ENCODE measurements at regions not wholly inside any gene's neighbourhood (a gene's known extent, or its start where the extent isn't known, plus 50 kb on each side); places are given as distances from the start of the nearest gene placed in this dataset.

GRCh38 chr3:5542472-5542871 is 355.0 kb downstream of the EDEM1 start:
- DNase-seq (ENCODE audit: low read depth, low spot score) (no peak), FAIRE-seq (no peak)
- no peaks in the 10 kb centered on the region for H3K27me3 ChIP-seq (ENCODE audit: control insufficient read depth in 2 of 2, insufficient read depth in 2 of 2, low read length in 2 of 2)
- H3K27ac ChIP-seq (ENCODE audit: insufficient read depth, low read depth, low read length): no peak overlapping the region
- ChIA-PET CTCF (no interaction called here), POLR2A (no interaction called here)
- H3K9ac ChIP-seq (replicated peaks; ENCODE audit: extremely low read depth, insufficient read depth, low read length): no peak overlapping the region
- H3K9me1 ChIP-seq (replicated peaks; ENCODE audit: control insufficient read depth, extremely low read depth, insufficient read depth, low read length): no peaks in the 10 kb centered on the region
- H3K9me3 ChIP-seq (replicated peaks; ENCODE audit: control insufficient read depth, insufficient read depth, low read length): peaks cover 3% of the 10 kb centered on the region
- H3K79me2 ChIP-seq (ENCODE audit: control insufficient read depth, insufficient read depth, low read length): no peaks in the 10 kb centered on the region
- H3K4me2 ChIP-seq (ENCODE audit: insufficient read depth, low read length): no peak overlapping the region
- H3K4me1 ChIP-seq (ENCODE audit: control insufficient read depth, extremely low read depth, insufficient read depth, low read length): no peaks in the 10 kb centered on the region
- no peak for TF ChIP-seq JUN (IDR thresholded peaks at IDR 0.05; ENCODE audit: borderline replicate concordance, insufficient read depth, insufficient read length, low read depth)
- H4K20me1 ChIP-seq (replicated peaks; ENCODE audit: control insufficient read depth, extremely low read depth, insufficient read depth, low read length): no peaks in the 10 kb centered on the region
- no TSS peak for BruUV-seq (replicated peaks)
- dilution Hi-C loops (cut with MboI; ENCODE audit: extremely low pct_ligation_motif_present, low sequenced_read_pairs): no loop called here
- no peaks in the 10 kb centered on the region for H3K36me3 ChIP-seq (ENCODE audit: control insufficient read depth in 2 of 2, extremely low read depth in 1 of 2, insufficient read depth in 2 of 2, low read length in 2 of 2)
- H3K4me3 ChIP-seq (replicated peaks in 1 of 3; ENCODE audit: insufficient read depth in 1 of 3, low read depth in 1 of 3, low read length in 3 of 3): no peak overlapping the region
- no peak overlapping the region for H2AFZ ChIP-seq (ENCODE audit: low read depth, low read length)
- intact Hi-C loops (cut with micrococcal nuclease): no loop called here

- FAIRE-seq: no peak
- POLR2A ChIA-PET: no interaction called here
Observed at GRCh38 chr3:5543047-5543446, 355.5 kb downstream of the EDEM1 start.

More at GRCh38 chr3:5543047-5543446, 355.5 kb downstream of the EDEM1 start:
- Histone ChIP-seq H3K4me1 (ENCODE audit: control insufficient read depth, extremely low read depth, insufficient read depth, low read length) (no peaks in the 10 kb centered on the region), H3K4me2 (ENCODE audit: insufficient read depth, low read length) (no peak overlapping the region), H3K27me3 (ENCODE audit: control insufficient read depth in 2 of 2, insufficient read depth in 2 of 2, low read length in 2 of 2) (no peaks in the 10 kb centered on the region), H4K20me1 (replicated peaks; ENCODE audit: control insufficient read depth, extremely low read depth, insufficient read depth, low read length) (no peaks in the 10 kb centered on the region), H3K9me3 (replicated peaks; ENCODE audit: control insufficient read depth, insufficient read depth, low read length) (peaks cover 3% of the 10 kb centered on the region), H3K36me3 (ENCODE audit: control insufficient read depth in 2 of 2, extremely low read depth in 1 of 2, insufficient read depth in 2 of 2, low read length in 2 of 2) (no peaks in the 10 kb centered on the region), H2AFZ (ENCODE audit: low read depth, low read length) (no peak overlapping the region), H3K9ac (replicated peaks; ENCODE audit: extremely low read depth, insufficient read depth, low read length) (no peak overlapping the region), H3K4me3 (replicated peaks in 1 of 3; ENCODE audit: insufficient read depth in 1 of 3, low read depth in 1 of 3, low read length in 3 of 3) (no peak overlapping the region), H3K27ac (ENCODE audit: insufficient read depth, low read depth, low read length) (no peak overlapping the region), H3K79me2 (ENCODE audit: control insufficient read depth, insufficient read depth, low read length) (no peaks in the 10 kb centered on the region), H3K9me1 (replicated peaks; ENCODE audit: control insufficient read depth, extremely low read depth, insufficient read depth, low read length) (no peaks in the 10 kb centered on the region)
- intact Hi-C loops (cut with micrococcal nuclease) (no loop called here), dilution Hi-C loops (cut with MboI; ENCODE audit: extremely low pct_ligation_motif_present, low sequenced_read_pairs) (no loop called here)
- BruUV-seq (replicated peaks): no TSS peak
- DNase-seq (ENCODE audit: low read depth, low spot score): no peak
- TF ChIP-seq MAX (IDR thresholded peaks at IDR 0.05; ENCODE audit: insufficient read depth, insufficient read length) (no peak), JUN (IDR thresholded peaks at IDR 0.05; ENCODE audit: borderline replicate concordance, insufficient read depth, insufficient read length, low read depth) (no peak), POLR2A (IDR thresholded peaks at IDR 0.05; ENCODE audit: low read depth, low read length) (no peak), CTCF (IDR thresholded peaks at IDR 0.05; ENCODE audit: extremely low read depth in 1 of 2, insufficient read depth in 1 of 2, low read depth in 1 of 2, low read length in 2 of 2) (no peak), POLR2AphosphoS5 (IDR thresholded peaks at IDR 0.05; ENCODE audit: insufficient read depth, low read depth, low read length) (no peak), MYC (IDR thresholded peaks at IDR 0.05; ENCODE audit: low read depth, low read length) (no peak), GATA2 (IDR thresholded peaks at IDR 0.05; ENCODE audit: insufficient read depth, insufficient read length, low read depth, low read length) (no peak), EZH2 (IDR thresholded peaks at IDR 0.05; ENCODE audit: borderline replicate concordance, low read depth, low read length, severe bottlenecking) (no peak)
- CTCF ChIA-PET: no interaction called here

Data from endothelial cell of umbilical vein (primary cell).